ENCODE measurements at regions not wholly inside any gene's neighbourhood (a gene's known extent, or its start where the extent isn't known, plus 50 kb on each side); places are given as distances from the start of the nearest gene placed in this dataset.

DNA sequence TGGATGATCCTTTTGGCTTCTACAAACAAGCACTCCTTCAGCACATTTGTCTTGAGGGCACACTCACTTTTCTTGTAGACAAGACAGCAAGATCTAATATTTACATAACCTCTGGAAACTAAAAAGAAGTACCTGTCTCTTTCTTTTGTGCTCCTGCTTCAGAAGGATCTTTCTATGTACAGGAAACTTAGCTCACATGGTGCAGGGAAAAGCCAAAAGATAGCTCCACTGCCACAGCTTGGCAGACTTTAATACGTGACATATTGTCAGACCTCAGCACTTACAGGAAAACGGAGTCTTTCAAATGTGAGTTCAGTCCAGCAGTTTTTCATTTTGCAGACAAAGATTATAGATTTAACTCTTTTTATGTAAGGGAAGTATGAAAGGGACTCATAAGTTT, 225.5 kb upstream of the SAMSN1 start:
- H3K36me3 ChIP-seq (replicated peaks; ENCODE audit: insufficient read depth, low read depth), result no peaks in the 10 kb centered on the region
- H3K9me3 ChIP-seq (ENCODE audit: low read depth), result no peaks in the 10 kb centered on the region
- no peaks in the 10 kb centered on the region for H4K20me1 ChIP-seq (ENCODE audit: insufficient read depth, poor library complexity, severe bottlenecking)
- no peaks in the 10 kb centered on the region for H3K27me3 ChIP-seq
- no peaks in the 10 kb centered on the region for H3K9me2 ChIP-seq (replicated peaks; ENCODE audit: insufficient read depth)
- TF ChIP-seq EZH2 (IDR thresholded peaks at IDR 0.05; ENCODE audit: borderline replicate concordance) (no peak), EZH2phosphoT487 (IDR thresholded peaks at IDR 0.05; ENCODE audit: low read depth, severe bottlenecking, unreplicated experiment) (no peak)
- TF ChIP-seq, protein P1, sequence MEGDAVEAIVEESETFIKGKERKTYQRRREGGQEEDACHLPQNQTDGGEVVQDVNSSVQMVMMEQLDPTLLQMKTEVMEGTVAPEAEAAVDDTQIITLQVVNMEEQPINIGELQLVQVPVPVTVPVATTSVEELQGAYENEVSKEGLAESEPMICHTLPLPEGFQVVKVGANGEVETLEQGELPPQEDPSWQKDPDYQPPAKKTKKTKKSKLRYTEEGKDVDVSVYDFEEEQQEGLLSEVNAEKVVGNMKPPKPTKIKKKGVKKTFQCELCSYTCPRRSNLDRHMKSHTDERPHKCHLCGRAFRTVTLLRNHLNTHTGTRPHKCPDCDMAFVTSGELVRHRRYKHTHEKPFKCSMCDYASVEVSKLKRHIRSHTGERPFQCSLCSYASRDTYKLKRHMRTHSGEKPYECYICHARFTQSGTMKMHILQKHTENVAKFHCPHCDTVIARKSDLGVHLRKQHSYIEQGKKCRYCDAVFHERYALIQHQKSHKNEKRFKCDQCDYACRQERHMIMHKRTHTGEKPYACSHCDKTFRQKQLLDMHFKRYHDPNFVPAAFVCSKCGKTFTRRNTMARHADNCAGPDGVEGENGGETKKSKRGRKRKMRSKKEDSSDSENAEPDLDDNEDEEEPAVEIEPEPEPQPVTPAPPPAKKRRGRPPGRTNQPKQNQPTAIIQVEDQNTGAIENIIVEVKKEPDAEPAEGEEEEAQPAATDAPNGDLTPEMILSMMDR (IDR thresholded peaks at IDR 0.05; ENCODE audit: poor library complexity), result no peak
- no peak for DNase-seq (ENCODE audit: low spot score)
- H3K4me3 ChIP-seq, result no peak overlapping the region
- H3K4me1 ChIP-seq (ENCODE audit: insufficient read depth), result peaks cover 3% of the 10 kb centered on the region
- H2AFZ ChIP-seq, result no peak overlapping the region
- H3K27ac ChIP-seq, result no peak overlapping the region
- WGBS (ENCODE audit: low lambda C conversion rate, missing lambda C conversion rate), result 81% methylated on average over 2 of the region's 2 CpGs
- no peaks in the 10 kb centered on the region for H3K79me2 ChIP-seq
- no peak overlapping the region for H3K4me2 ChIP-seq

- Histone ChIP-seq H3K9me3 (ENCODE audit: low read depth) (no peaks in the 10 kb centered on the region), H3K4me3 (no peak overlapping the region), H3K9me2 (replicated peaks; ENCODE audit: insufficient read depth) (no peaks in the 10 kb centered on the region), H4K20me1 (ENCODE audit: insufficient read depth, poor library complexity, severe bottlenecking) (no peaks in the 10 kb centered on the region), H3K4me1 (ENCODE audit: insufficient read depth) (peaks cover 3% of the 10 kb centered on the region), H2AFZ (no peak overlapping the region), H3K27me3 (no peaks in the 10 kb centered on the region), H3K79me2 (no peaks in the 10 kb centered on the region), H3K4me2 (no peak overlapping the region), H3K36me3 (replicated peaks; ENCODE audit: insufficient read depth, low read depth) (no peaks in the 10 kb centered on the region), H3K27ac (no peak overlapping the region)
- DNase-seq (ENCODE audit: low spot score), result no peak
- 86% methylated on average over 2 of the region's 2 CpGs for WGBS (ENCODE audit: low lambda C conversion rate, missing lambda C conversion rate)
- TF ChIP-seq, protein P1 (IDR thresholded peaks at IDR 0.05; ENCODE audit: poor library complexity), result no peak
- TF ChIP-seq EZH2phosphoT487 (IDR thresholded peaks at IDR 0.05; ENCODE audit: low read depth, severe bottlenecking, unreplicated experiment), result no peak
These were observed 221.9 kb upstream of the SAMSN1 start for GRCh38 chr21:14768042-14768441.

DNA sequence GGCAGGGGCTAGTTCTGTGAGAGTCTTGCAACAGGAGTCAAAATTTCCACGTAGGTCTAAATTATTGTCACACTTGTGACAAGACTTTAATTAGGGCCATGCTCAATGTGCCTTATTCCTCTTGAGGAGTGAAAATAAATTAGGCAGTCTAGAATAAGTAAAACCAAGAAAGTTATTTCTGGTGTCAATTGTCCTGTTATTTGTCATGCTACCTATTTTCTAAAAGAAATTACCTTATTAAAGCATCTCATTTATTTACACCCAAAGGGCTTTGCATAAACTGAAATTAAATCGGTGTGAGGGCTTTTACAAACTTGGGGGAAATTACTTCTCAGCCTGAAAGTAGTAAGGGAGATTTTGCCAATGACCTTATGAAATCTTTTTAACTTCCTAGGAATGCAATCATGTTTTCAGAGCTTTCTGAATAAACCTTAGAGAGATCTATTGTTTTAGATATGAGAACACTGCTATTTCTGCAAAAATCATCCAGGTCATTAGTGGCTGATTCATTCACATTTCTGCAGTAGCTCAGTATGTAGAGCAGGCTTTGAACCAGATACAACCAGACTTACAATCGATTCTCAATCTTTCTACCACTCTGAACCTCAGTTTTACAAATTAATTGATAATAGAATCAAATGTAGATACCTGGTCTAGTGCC, 221.2 kb upstream of the SAMSN1 start:
- DNase-seq (ENCODE audit: low spot score), result no peak
- no peak overlapping the region for H2AFZ ChIP-seq
- no peaks in the 10 kb centered on the region for H3K79me2 ChIP-seq
- 87% methylated on average over 3 of the region's 3 CpGs for WGBS (ENCODE audit: low lambda C conversion rate, missing lambda C conversion rate)
- no peaks in the 10 kb centered on the region for H3K36me3 ChIP-seq (replicated peaks; ENCODE audit: insufficient read depth, low read depth)
- no peaks in the 10 kb centered on the region for H3K9me3 ChIP-seq (ENCODE audit: low read depth)
- H3K4me1 ChIP-seq (ENCODE audit: insufficient read depth), result peaks cover 3% of the 10 kb centered on the region
- H3K27me3 ChIP-seq, result no peaks in the 10 kb centered on the region
- no peaks in the 10 kb centered on the region for H3K9me2 ChIP-seq (replicated peaks; ENCODE audit: insufficient read depth)
- no peak for TF ChIP-seq EZH2 (IDR thresholded peaks at IDR 0.05; ENCODE audit: borderline replicate concordance)
- TF ChIP-seq EZH2phosphoT487 (IDR thresholded peaks at IDR 0.05; ENCODE audit: low read depth, severe bottlenecking, unreplicated experiment), result no peak
- TF ChIP-seq, protein P1 (IDR thresholded peaks at IDR 0.05; ENCODE audit: poor library complexity), result no peak
- H3K4me3 ChIP-seq, result no peak overlapping the region
- no peaks in the 10 kb centered on the region for H4K20me1 ChIP-seq (ENCODE audit: insufficient read depth, poor library complexity, severe bottlenecking)
- no peak overlapping the region for H3K27ac ChIP-seq
- H3K4me2 ChIP-seq, result no peak overlapping the region

All from hepatocyte (in vitro differentiated cells).